SHP77 treated with DMSO at 0.1 percent for 48 hours (cell line): ENCODE measurements at regions not wholly inside any gene's neighbourhood (a gene's known extent, or its start where the extent isn't known, plus 50 kb on each side); places are given as distances from the start of the nearest gene placed in this dataset.
"Not testable (repeated sequence)": the region's sequence is repeated elsewhere in the genome, so short reads cannot be mapped to it uniquely, and the experiment has no call there.

Experiments
- DNase-seq: peaks from one replicate; lab custom pipeline; 2025; lab: John Stamatoyannopoulos, UW

DNA sequence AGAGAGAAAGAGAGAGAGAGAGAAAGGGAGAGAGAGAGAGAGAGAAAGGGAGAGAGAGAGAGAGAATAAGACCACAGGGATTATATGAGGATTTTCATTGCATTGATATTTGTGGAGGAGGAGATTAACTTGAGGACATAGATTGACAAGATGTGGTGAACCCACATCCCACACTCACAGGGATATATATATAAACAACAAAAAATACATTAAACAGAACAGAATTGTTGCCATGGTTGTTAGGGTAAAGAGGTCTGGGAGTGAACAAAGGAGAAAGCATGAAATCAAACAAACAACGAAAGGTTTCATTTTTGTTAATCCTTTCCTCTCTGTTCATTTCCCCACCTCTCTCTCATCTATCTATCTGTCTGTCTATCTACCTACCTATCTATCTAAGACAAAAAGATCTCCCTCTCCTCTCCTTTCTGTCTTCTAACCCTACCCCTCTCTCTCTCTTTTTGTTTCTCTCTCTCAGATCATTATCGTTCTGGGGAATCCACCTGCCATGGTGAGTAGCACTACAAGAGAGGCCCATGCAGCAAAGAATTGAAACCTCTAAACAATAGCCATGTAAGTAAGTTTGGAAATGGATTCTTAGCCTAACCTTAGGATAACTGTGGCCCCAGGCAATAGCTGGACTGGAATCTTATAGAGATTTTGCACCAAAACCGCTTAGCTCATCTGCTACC, 280.9 kb downstream of the RAP2B start:
- no peak for DNase-seq

GRCh38 chr3:153443961-153444360, 281.9 kb downstream of the RAP2B start:
- no peak for DNase-seq

DNA sequence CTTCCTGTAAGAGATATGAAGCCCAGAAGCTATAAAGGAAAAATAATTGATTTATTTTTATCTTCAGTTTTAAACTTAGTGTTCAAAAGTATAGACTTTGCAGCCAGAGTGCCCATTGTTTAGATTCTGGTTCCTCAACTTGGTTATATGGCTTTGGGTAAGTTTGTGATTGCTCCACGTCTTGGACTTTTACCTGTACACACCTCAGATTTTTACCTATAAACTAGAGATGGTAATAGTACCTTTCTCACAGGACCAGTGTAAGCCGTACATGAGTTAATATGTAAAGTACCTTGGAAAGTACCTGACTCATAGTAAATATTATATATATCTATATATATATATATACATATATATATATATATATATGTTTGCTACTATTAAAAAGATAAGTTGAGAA, 283.8 kb downstream of the RAP2B start:
- DNase-seq = no peak

DNA sequence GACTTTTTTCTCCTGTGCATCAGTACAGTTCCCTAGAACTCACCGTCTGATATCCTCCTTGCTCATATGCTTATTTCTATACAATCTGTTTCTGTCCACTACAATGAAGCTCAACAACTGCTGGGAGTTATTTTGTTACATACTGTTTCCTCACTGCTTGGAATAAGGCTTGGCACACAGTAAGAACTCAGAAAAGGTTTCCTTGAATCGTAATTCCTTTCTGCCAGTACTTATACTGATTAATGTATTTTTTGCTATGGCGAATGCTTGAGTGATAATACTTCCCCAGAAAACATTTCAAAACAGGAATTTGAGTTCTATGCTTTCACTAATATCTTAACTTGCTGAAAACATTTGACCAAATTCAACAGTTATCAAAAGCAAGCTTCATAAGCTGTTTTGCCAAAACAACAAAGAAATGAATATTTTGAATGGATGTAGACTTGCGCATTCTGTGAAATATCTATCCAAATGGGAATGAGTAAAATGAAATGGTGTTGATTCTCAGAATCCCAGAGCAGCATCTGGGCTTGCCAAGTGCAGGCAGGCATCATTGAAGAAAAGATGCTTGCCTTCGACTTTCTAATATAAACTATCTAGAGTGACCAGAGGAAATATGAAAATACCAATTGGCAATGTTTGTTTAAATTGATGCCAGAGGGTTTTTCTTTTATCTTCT, 286.3 kb downstream of the RAP2B start:
- DNase-seq = no peak

GRCh38 chr3:153456833-153457545, 295.0 kb downstream of the RAP2B start:
- DNase-seq = no peak

- no peak for DNase-seq
These were observed 296.9 kb downstream of the RAP2B start for GRCh38 chr3:153458881-153459280.

DNA sequence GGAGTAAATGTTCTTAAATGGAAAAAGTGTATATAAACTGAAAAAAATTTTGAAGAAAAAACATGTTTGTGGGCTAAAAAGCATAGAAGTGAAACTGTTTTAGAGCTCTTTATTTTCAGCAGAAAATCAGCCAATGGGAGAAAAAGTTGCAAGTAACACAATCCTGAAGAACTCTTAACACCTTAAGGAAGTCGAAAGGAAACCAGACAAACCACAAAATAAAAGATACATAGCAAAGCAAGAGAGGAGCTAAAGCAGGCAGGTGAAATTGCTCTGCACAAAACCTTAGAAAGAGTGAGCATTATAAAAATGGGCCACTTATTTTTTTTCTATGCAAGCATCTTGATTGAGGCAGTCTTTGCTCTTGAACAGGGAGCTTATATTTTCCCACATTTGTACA, 300.5 kb downstream of the RAP2B start:
- DNase-seq = no peak

DNA sequence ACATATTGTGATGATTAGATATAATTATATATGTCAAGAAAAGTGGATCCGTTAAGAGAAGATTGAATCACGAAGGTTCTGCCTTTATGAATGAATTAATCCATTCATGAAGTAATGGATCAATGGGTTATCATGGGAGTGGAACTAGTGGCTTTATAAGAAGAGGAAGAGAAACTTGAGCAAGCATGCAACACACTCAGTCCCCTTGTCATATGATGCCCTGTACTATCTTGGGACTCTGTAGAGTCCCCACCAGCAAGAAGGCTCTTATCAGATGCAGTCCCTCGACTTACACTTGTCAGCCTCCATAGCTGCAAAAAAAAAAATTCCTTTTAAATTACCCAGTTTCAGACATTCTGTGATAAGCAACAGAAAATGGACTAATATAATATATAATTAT, 301.9 kb downstream of the RAP2B start:
- DNase-seq = no peak

- DNase-seq = no peak
These were observed 307.1 kb downstream of the RAP2B start for GRCh38 chr3:153469162-153469561.

DNA sequence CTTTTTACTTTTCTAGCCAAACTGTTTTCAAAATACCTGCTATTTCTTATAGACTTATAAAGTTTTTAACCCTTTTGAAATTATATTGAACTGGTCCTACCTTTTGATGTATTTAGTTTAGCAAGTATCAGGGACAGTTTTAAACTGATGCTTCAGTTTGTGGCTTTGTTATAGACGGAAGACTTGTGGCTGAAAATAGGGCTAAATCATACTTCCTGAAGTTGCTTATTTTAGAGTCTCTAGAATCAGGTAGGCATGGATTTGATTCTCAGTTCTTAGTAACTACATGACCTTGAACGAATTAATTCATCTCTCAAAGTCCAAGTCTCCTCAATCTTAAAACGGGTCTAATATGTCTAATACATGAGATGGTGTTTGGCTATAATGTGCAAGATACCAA, 322.8 kb downstream of the RAP2B start:
- no peak for DNase-seq

GRCh38 chr3:153495422-153495821, 333.4 kb downstream of the RAP2B start:
- DNase-seq = no peak

GRCh38 chr3:153502682-153503081, 340.7 kb downstream of the RAP2B start:
- no peak for DNase-seq

DNA sequence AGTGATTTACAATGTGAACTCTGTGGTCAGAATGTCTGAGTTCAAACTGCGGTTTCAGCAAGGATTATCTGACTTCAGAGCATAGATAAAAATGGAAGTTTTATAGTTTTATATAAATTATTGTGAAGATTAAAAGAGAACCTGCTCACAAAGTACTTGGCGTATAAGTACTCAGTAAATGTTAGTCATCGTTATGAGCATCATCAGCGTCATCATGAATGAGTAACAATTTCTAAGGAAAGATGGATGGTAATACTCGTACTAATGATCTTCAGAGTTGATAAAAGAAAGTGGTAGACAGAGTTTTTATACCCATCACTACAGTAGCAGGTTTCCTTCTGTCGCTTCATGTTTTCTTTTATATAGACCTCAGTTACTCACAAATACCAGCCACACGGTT, 341.8 kb downstream of the RAP2B start:
- DNase-seq = no peak

- DNase-seq = not testable (repeated sequence)
These were observed 344.2 kb downstream of the RAP2B start for GRCh38 chr3:153506205-153506604.

DNA sequence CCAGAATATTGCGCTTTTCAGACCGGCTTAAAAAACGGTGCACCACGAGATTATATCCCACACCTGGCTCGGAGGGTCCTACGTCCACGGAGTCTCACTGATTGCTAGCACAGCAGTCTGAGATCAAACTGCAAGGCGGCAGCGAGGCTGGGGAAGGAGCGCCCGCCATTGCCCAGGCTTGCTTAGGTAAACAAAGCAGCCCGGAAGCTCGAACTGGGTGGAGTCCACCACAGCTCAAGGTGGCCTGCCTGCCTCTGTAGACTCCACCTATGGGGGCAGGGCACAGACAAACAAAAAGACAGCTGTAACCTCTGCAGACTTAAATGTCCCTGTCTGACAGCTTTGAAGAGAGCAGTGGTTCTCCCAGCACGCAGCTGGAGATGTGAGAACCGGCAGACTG, 344.7 kb downstream of the RAP2B start:
- not testable (repeated sequence) for DNase-seq

DNA sequence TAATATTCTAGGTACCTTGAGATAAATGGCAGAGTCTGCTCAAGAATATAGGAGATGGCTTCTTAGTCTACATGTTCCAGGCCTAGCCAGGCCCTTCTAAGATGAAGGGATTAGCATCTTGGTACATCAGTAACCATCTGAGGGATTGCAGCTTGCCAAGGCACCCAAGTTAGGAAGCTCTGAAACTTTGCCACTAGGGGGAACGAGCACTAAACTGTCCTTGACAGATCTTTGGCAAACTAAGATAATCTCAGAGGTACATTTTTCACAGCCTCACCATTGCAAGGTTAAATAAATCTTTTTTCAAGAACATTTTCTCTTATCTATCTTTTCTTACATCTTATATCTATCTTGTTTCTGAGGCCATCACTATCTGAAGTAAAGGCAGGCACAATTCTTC, 351.2 kb downstream of the RAP2B start:
- no peak for DNase-seq

DNA sequence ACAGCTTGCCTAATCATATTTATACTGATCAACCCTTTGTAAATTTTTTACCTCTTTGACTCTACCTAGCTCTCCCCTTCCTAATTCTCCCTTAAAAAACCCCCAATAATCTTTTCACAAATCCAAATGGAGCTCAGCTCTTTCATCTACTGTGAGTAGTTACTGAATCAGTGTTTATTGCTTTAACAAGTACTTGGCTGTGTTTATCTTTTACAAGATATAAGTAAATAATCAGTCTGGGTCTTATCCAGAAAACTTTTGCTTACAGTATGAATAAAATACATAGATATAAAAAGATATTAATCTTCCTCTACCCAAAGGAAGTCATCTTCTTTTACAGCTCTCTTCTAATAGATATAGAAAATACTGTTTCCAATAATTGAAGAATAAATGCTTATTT, 366.4 kb downstream of the RAP2B start:
- DNase-seq = no peak

GRCh38 chr3:153539263-153539662, 377.2 kb downstream of the RAP2B start:
- no peak for DNase-seq

GRCh38 chr3:153545471-153545870, 383.4 kb downstream of the RAP2B start:
- DNase-seq = no peak

- DNase-seq = no peak
These were observed 385.9 kb downstream of the RAP2B start for GRCh38 chr3:153547970-153548369.

GRCh38 chr3:153549686-153550085, 387.7 kb downstream of the RAP2B start:
- not testable (repeated sequence) for DNase-seq

DNA sequence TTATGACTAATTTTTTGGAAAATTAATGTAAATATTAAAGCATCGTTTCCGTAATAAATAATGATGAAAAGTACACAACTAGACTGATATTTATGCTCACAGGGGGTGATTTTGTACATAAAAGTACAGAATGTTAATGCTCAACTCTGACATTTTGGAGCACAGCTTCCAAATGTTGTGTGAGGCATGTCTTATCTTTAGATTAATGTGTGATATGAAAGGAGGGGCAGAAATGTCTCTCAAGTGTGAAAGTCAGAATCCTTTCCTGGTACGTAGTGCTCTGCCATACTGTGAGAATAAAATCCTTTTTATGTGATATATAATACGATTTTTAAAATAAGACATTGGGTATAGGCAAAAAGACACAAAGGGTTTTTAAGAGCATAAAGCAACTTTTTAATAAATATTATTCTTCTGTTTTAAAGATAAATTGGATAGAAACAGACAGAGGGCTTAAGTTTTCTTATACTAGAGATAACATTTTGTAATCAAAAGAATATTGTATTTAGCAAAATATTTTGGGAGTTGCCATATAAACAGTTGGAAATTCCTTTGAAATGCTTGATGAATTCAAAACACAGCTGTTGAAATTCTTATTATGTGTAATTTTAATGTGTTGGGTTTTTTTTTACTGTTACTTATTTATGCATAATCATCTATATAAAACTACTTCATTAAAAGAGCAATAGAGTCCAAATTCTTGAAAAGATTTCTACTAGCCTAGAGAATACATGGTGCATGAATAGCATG, 389.7 kb downstream of the RAP2B start:
- no peak for DNase-seq
